Keratinocyte (primary cell): ENCODE measurements at regions not wholly inside any gene's neighbourhood (a gene's known extent, or its start where the extent isn't known, plus 50 kb on each side); places are given as distances from the start of the nearest gene placed in this dataset.

Experiments
- DNase-seq: peaks from one replicate; pipeline ENCODE4 v3.0.0-alpha.2; 2011; ENCODE audit warnings: low read depth, missing footprints, low spot score
- FAIRE-seq: peaks from 2 replicates; lab custom pipeline; 2011; peaks lifted over from hg19 to GRCh38; lab: Jason Lieb, UNC
- H2AFZ ChIP-seq: 2 replicates; pipeline ENCODE4 v1.6.0; 2012; ENCODE audit warnings: low read length, control low read depth, inconsistent platforms; ENCODE audit not compliant: control insufficient read depth
- H3K27ac ChIP-seq: 2 replicates; pipeline ENCODE4 v1.5.1; 2011; ENCODE audit warnings: low read length; ENCODE audit not compliant: control insufficient read depth, insufficient read depth
- H3K27me3 ChIP-seq: 3 replicates; pipeline ENCODE4 v1.6.0; 2011; ENCODE audit warnings: low read length; ENCODE audit not compliant: control insufficient read depth, insufficient read depth; ENCODE audit errors: extremely low read depth
- H3K36me3 ChIP-seq, 2 experiments: 2 replicates in 1 of 2; 3 replicates in 1 of 2; pipeline ENCODE4 v1.5.1; 2011; ENCODE audit warnings: low read length in 2 of 2, mild to moderate bottlenecking in 1 of 2; ENCODE audit not compliant: control insufficient read depth in 2 of 2, insufficient read depth in 2 of 2; ENCODE audit errors: extremely low read depth in 1 of 2
- H3K4me1 ChIP-seq: 3 replicates; pipeline ENCODE4 v1.5.1; 2011; ENCODE audit warnings: low read length; ENCODE audit not compliant: control insufficient read depth, insufficient read depth; ENCODE audit errors: extremely low read depth
- H3K4me2 ChIP-seq: 3 replicates; pipeline ENCODE4 v1.6.0; 2011; ENCODE audit warnings: low read depth, low read length; ENCODE audit not compliant: control insufficient read depth, insufficient read depth; ENCODE audit errors: extremely low read depth
- H3K4me3 ChIP-seq, 3 experiments: fragments of 200-600 bp in 1 of 3; sonication (generic) in 1 of 3; 2 replicates in 2 of 3; 3 replicates in 1 of 3; pipeline ENCODE4 v1.5.1; 2011 to 2016; ENCODE audit warnings: low read length in 3 of 3, mild to moderate bottlenecking in 3 of 3, control low read depth in 2 of 3, inconsistent platforms in 1 of 3, low read depth in 1 of 3, mixed read lengths in 1 of 3, mixed run types in 1 of 3, moderate library complexity in 1 of 3; ENCODE audit not compliant: control insufficient read depth in 2 of 3, insufficient read depth in 2 of 3; ENCODE audit errors: extremely low read depth in 1 of 3
- H3K79me2 ChIP-seq: 2 replicates; pipeline ENCODE4 v1.6.0; 2012; ENCODE audit warnings: low read length; ENCODE audit not compliant: control insufficient read depth, insufficient read depth
- H3K9ac ChIP-seq: 3 replicates; pipeline ENCODE4 v1.6.0; 2011; ENCODE audit warnings: low read length; ENCODE audit not compliant: control insufficient read depth, insufficient read depth; ENCODE audit errors: extremely low read depth
- H3K9me1 ChIP-seq: 3 replicates; pipeline ENCODE4 v1.6.0; 2011; ENCODE audit warnings: low read length; ENCODE audit not compliant: control insufficient read depth, insufficient read depth; ENCODE audit errors: extremely low read depth
- H3K9me3 ChIP-seq: 2 replicates; pipeline ENCODE4 v1.5.1; 2012; ENCODE audit warnings: low read depth, low read length; ENCODE audit not compliant: control insufficient read depth
- H4K20me1 ChIP-seq: 3 replicates; pipeline ENCODE4 v1.6.0; 2011; ENCODE audit warnings: low read length; ENCODE audit not compliant: control insufficient read depth, insufficient read depth; ENCODE audit errors: extremely low read depth
- CTCF ChIP-seq, 3 experiments: IDR thresholded peaks in 1 of 3; conservative IDR thresholded peaks in 1 of 3; optimal IDR thresholded peaks in 1 of 3; 2 replicates in 2 of 3; 3 replicates in 1 of 3; pipeline versions ENCODE3 to v1.5.1; 2011; ENCODE audit warnings: low read length in 3 of 3, mild to moderate bottlenecking in 3 of 3, moderate library complexity in 2 of 3, control low read depth in 1 of 3, inconsistent platforms in 1 of 3; ENCODE audit not compliant: insufficient read depth in 2 of 3; ENCODE audit errors: extremely low read depth in 1 of 3
- EZH2 ChIP-seq: IDR thresholded peaks from one replicate; pipeline ENCODE4 v1.6.1; 2012; ENCODE audit warnings: inconsistent platforms, mild to moderate bottlenecking, low read length, moderate library complexity
- dilution Hi-C: fragments of 300-500 bp; cut with MboI; formaldehyde crosslinking; loops from one replicate; pipeline ENCODE4 v1.7.0; 2020; ENCODE audit warnings: low sequenced_read_pairs; ENCODE audit not compliant: extremely low pct_ligation_motif_present

- DNase-seq (no peak), FAIRE-seq (no peak)
- no peak for TF ChIP-seq CTCF (optimal IDR thresholded peaks at IDR 0.05 in 1 of 3, IDR thresholded peaks at IDR 0.05 in 1 of 3, conservative IDR thresholded peaks at IDR 0.05 in 1 of 3; ENCODE audit: extremely low read depth in 1 of 3, insufficient read depth in 2 of 3, low read length in 3 of 3)
- no peak for TF ChIP-seq EZH2
- Histone ChIP-seq H4K20me1 (no peaks in the 10 kb centered on the region), H2AFZ (no peak overlapping the region), H3K9ac (no peak overlapping the region), H3K4me3 (no peak overlapping the region), H3K27ac (no peak overlapping the region), H3K4me2 (no peak overlapping the region), H3K4me1 (no peaks in the 10 kb centered on the region), H3K27me3 (no peaks in the 10 kb centered on the region), H3K36me3 (no peaks in the 10 kb centered on the region), H3K79me2 (no peaks in the 10 kb centered on the region), H3K9me1 (no peaks in the 10 kb centered on the region), H3K9me3 (no peaks in the 10 kb centered on the region)
- dilution Hi-C loops: no loop called here
Observed at GRCh38 chr5:87946271-87946670, 322.4 kb downstream of the TMEM161B start.

- no peak overlapping the region for H3K4me3 ChIP-seq
- H3K27me3 ChIP-seq: no peaks in the 10 kb centered on the region
- TF ChIP-seq CTCF (optimal IDR thresholded peaks at IDR 0.05 in 1 of 3, IDR thresholded peaks at IDR 0.05 in 1 of 3, conservative IDR thresholded peaks at IDR 0.05 in 1 of 3; ENCODE audit: extremely low read depth in 1 of 3, insufficient read depth in 2 of 3, low read length in 3 of 3) (no peak), EZH2 (no peak)
- H3K4me1 ChIP-seq: no peaks in the 10 kb centered on the region
- H3K9me3 ChIP-seq: no peaks in the 10 kb centered on the region
- H2AFZ ChIP-seq: no peak overlapping the region
- no peaks in the 10 kb centered on the region for H3K36me3 ChIP-seq
- no peaks in the 10 kb centered on the region for H4K20me1 ChIP-seq
- no peak overlapping the region for H3K27ac ChIP-seq
- H3K9me1 ChIP-seq: no peaks in the 10 kb centered on the region
- dilution Hi-C loops: no loop called here
- FAIRE-seq: no peak
- no peak for DNase-seq
- no peaks in the 10 kb centered on the region for H3K79me2 ChIP-seq
- no peak overlapping the region for H3K9ac ChIP-seq
- H3K4me2 ChIP-seq: no peak overlapping the region
Observed at GRCh38 chr5:87945286-87945650, 323.4 kb downstream of the TMEM161B start.
